B cell (primary cell): ENCODE measurements at regions not wholly inside any gene's neighbourhood (a gene's known extent, or its start where the extent isn't known, plus 50 kb on each side); places are given as distances from the start of the nearest gene placed in this dataset.

Experiments
- ATAC-seq: fragments of 200-7000 bp; cut with Tn5 transposase; one replicate; pipeline ENCODE4 v1.10.0; 2021; ENCODE audit warnings: low read depth, mild to moderate bottlenecking, moderate number of reproducible peaks, moderate library complexity
- CTCF ChIA-PET: fragments of 350-600 bp; sonication (Branson Sonifier 250); formaldehyde crosslinking; loops from one replicate; lab custom pipeline; 2021; ENCODE audit warnings: antibody characterized with exemption, inconsistent platforms; lab: Charles Lee
- POLR2A ChIA-PET: fragments of 350-600 bp; sonication (Branson Sonifier 250); formaldehyde crosslinking; loops from one replicate; lab custom pipeline; 2021; ENCODE audit warnings: antibody characterized with exemption; lab: Charles Lee
- DNase-seq: peaks from one replicate; pipeline ENCODE4 v3.0.0; 2013
- H2AFZ ChIP-seq: 2 replicates; pipeline ENCODE4 v1.6.1; 2012; ENCODE audit warnings: mild to moderate bottlenecking, low read depth, low read length; ENCODE audit not compliant: insufficient read depth, poor library complexity, severe bottlenecking
- H3K27ac ChIP-seq, 2 donors: 1 replicate in 1 of 2; 2 replicates in 1 of 2; pipeline ENCODE4 v1.5.1; 2012 to 2013; ENCODE audit warnings: low read length in 2 of 2, mild to moderate bottlenecking in 2 of 2, moderate library complexity in 1 of 2
- H3K27me3 ChIP-seq, 4 experiments: fragments of 200-600 bp in 1 of 4; sonication (generic) in 1 of 4; replicated peaks in 1 of 4; 1 replicate in 2 of 4; 2 replicates in 2 of 4; pipeline versions ENCODE4 v1.6.1 to v1.7.0; 2013 to 2016; ENCODE audit warnings: low read length in 3 of 4, mild to moderate bottlenecking in 2 of 4, mixed read lengths in 1 of 4, moderate library complexity in 1 of 4; ENCODE audit not compliant: insufficient read depth in 4 of 4, control insufficient read depth in 3 of 4; ENCODE audit errors: control extremely low read depth in 1 of 4
- H3K36me3 ChIP-seq, 2 experiments: replicated peaks in 1 of 2; 1 replicate in 1 of 2; 2 replicates in 1 of 2; pipeline versions ENCODE4 v1.6.1 to v1.7.1; 2013; ENCODE audit warnings: low read length in 1 of 2; ENCODE audit not compliant: insufficient read depth in 2 of 2, control insufficient read depth in 1 of 2; ENCODE audit errors: control extremely low read depth in 1 of 2, extremely low read depth in 1 of 2
- H3K4me1 ChIP-seq, 2 donors: fragments of 200-600 bp in 1 of 2; sonication (generic) in 1 of 2; 1 replicate in 1 of 2; 2 replicates in 1 of 2; pipeline versions ENCODE4 v1.5.1 to v1.6.1; 2013 to 2017; ENCODE audit warnings: low read length in 2 of 2; ENCODE audit not compliant: control insufficient read depth in 2 of 2, insufficient read depth in 2 of 2
- H3K4me2 ChIP-seq: replicated peaks from 2 replicates; pipeline ENCODE3; 2012; ENCODE audit warnings: mild to moderate bottlenecking, low read depth, low read length; ENCODE audit not compliant: poor library complexity, severe bottlenecking
- H3K4me3 ChIP-seq, 5 experiments: fragments of 200-600 bp in 1 of 5; sonication (generic) in 1 of 5; 1 replicate in 3 of 5; 2 replicates in 2 of 5; pipeline versions ENCODE4 v1.5.1 to v1.7.0; 2011 to 2016; ENCODE audit warnings: low read length in 4 of 5, mild to moderate bottlenecking in 4 of 5, low read depth in 2 of 5, control low read depth in 1 of 5, moderate library complexity in 1 of 5; ENCODE audit not compliant: insufficient read depth in 1 of 5; ENCODE audit errors: control extremely low read depth in 1 of 5, extremely low read depth in 1 of 5
- H3K79me2 ChIP-seq: fragments of 200-600 bp; sonication (generic); one replicate; pipeline ENCODE4 v1.6.0; 2016; ENCODE audit warnings: low read length; ENCODE audit not compliant: control insufficient read depth, insufficient read depth
- H3K9ac ChIP-seq: fragments of 200-600 bp; sonication (generic); 2 replicates; pipeline ENCODE4 v1.6.1; 2017; ENCODE audit warnings: mild to moderate bottlenecking, low read length, moderate library complexity
- H3K9me3 ChIP-seq, 3 donors: one replicate each; pipeline versions ENCODE4 v1.6.1 to v1.7.1; 2013; ENCODE audit warnings: low read length in 2 of 3; ENCODE audit not compliant: control insufficient read depth in 2 of 3, insufficient read depth in 1 of 3; ENCODE audit errors: control extremely low read depth in 1 of 3
- H4K20me1 ChIP-seq: 2 replicates; pipeline ENCODE4 v1.6.0; 2012; ENCODE audit warnings: mild to moderate bottlenecking, low read length; ENCODE audit not compliant: insufficient read depth, control insufficient read depth, poor library complexity, severe bottlenecking
- H3K27ac Mint-ChIP-seq: one replicate; pipeline ENCODE4 v1.8.0; 2021; ENCODE audit warnings: mixed read lengths
- H3K27me3 Mint-ChIP-seq: one replicate; pipeline ENCODE4 v1.8.0; 2021; ENCODE audit warnings: mixed read lengths
- H3K4me1 Mint-ChIP-seq: one replicate; pipeline ENCODE4 v1.8.0; 2021; ENCODE audit warnings: mixed read lengths
- H3K4me3 Mint-ChIP-seq: one replicate; pipeline ENCODE4 v1.8.0; 2021; ENCODE audit warnings: mixed read lengths
- H3K9me3 Mint-ChIP-seq: one replicate; pipeline ENCODE4 v1.8.0; 2022; ENCODE audit warnings: mixed read lengths; ENCODE audit not compliant: insufficient read depth
- EZH2 ChIP-seq: IDR thresholded peaks from 2 replicates; pipeline ENCODE4 v1.6.1; 2012; ENCODE audit warnings: borderline replicate concordance, low read depth, mild to moderate bottlenecking, moderate library complexity, low read length; ENCODE audit not compliant: insufficient read depth, poor library complexity, severe bottlenecking
- WGBS: methylation state at CpG from one replicate; pipeline ENCODE4 v1.1.5; 2013; ENCODE audit warnings: missing lambda C conversion rate; ENCODE audit not compliant: insufficient coverage; 5-methylcytosine and 5-hydroxymethylcytosine counted together
- intact Hi-C: fragments of 100-400 bp; cut with micrococcal nuclease; formaldehyde crosslinking; loops from one replicate; pipeline ENCODE4 v1.10.0; 2022
- TF ChIP-seq, protein P1 (sequence below): fragments of 200-600 bp; IDR thresholded peaks from one replicate; pipeline ENCODE4 v1.8.0; 2022; ENCODE audit warnings: antibody characterized with exemption, mild to moderate bottlenecking

GRCh38 chr6:44527583-44528369 is 140.3 kb downstream of the CDC5L start:
- no peak for ATAC-seq
- no peak overlapping the region for H3K27ac Mint-ChIP-seq
- Histone ChIP-seq H3K79me2 (no peaks in the 10 kb centered on the region), H3K36me3 (no peaks in the 10 kb centered on the region), H4K20me1 (no peaks in the 10 kb centered on the region), H3K4me3 (no peak overlapping the region), H3K4me1 (peaks cover 0 to 5% of the 10 kb centered on the region in 2 donors), H3K9me3 (peaks cover 0 to 12% (median 1%) of the 10 kb centered on the region in 3 donors), H3K27ac (no peak overlapping the region), H3K4me2 (no peak overlapping the region), H3K9ac (no peak overlapping the region), H3K27me3 (peaks cover 0 to 7% (median 0%) of the 10 kb centered on the region in 4 experiments), H2AFZ (no peak overlapping the region)
- H3K4me3 Mint-ChIP-seq: no peak overlapping the region
- H3K9me3 Mint-ChIP-seq: peaks cover 2% of the 10 kb centered on the region
- POLR2A ChIA-PET: no interaction called here
- WGBS: 82% methylated on average over 12 of the region's 14 CpGs
- TF ChIP-seq EZH2: no peak
- peaks cover 23% of the 10 kb centered on the region for H3K27me3 Mint-ChIP-seq
- DNase-seq: no peak
- no peaks in the 10 kb centered on the region for H3K4me1 Mint-ChIP-seq
- CTCF ChIA-PET: no interaction called here
- intact Hi-C loops: no loop called here

DNA sequence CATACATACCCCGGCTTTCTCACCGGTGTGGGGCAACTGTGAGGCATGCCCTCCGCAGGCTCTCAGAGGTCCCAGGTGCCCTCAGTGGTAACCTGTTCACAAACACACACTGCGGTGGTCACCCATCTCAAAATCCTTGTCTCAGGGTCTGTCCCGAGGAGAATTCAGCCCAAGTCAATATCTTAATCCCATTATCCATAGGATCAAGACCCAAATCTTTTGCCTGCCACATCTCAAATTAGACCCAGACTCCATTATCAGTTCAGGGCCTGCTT is 140.8 kb downstream of the CDC5L start:
- no peaks in the 10 kb centered on the region for H4K20me1 ChIP-seq

More for the DNA sequence above, 140.8 kb downstream of the CDC5L start:
- Histone ChIP-seq H3K4me1 (peaks cover 0 to 5% of the 10 kb centered on the region in 2 donors), H3K9me3 (peaks cover 0 to 10% (median 0%) of the 10 kb centered on the region in 3 donors), H3K9ac (no peak overlapping the region), H3K27me3 (peaks cover 0 to 7% (median 0%) of the 10 kb centered on the region in 4 experiments), H3K36me3 (no peaks in the 10 kb centered on the region), H3K27ac (no peak overlapping the region), H2AFZ (no peak overlapping the region), H3K4me3 (no peak overlapping the region), H3K79me2 (no peaks in the 10 kb centered on the region), H3K4me2 (no peak overlapping the region)
- H3K4me1 Mint-ChIP-seq: no peaks in the 10 kb centered on the region
- CTCF ChIA-PET: no interaction called here
- no peak for DNase-seq
- H3K4me3 Mint-ChIP-seq: no peak overlapping the region
- POLR2A ChIA-PET: no interaction called here
- H3K27ac Mint-ChIP-seq: no peak overlapping the region
- no peak for ATAC-seq
- intact Hi-C loops: no loop called here
- 93% methylated on average over 5 of the region's 5 CpGs for WGBS
- no peak for TF ChIP-seq EZH2
- TF ChIP-seq, protein P1, sequence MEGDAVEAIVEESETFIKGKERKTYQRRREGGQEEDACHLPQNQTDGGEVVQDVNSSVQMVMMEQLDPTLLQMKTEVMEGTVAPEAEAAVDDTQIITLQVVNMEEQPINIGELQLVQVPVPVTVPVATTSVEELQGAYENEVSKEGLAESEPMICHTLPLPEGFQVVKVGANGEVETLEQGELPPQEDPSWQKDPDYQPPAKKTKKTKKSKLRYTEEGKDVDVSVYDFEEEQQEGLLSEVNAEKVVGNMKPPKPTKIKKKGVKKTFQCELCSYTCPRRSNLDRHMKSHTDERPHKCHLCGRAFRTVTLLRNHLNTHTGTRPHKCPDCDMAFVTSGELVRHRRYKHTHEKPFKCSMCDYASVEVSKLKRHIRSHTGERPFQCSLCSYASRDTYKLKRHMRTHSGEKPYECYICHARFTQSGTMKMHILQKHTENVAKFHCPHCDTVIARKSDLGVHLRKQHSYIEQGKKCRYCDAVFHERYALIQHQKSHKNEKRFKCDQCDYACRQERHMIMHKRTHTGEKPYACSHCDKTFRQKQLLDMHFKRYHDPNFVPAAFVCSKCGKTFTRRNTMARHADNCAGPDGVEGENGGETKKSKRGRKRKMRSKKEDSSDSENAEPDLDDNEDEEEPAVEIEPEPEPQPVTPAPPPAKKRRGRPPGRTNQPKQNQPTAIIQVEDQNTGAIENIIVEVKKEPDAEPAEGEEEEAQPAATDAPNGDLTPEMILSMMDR: no peak
- peaks cover 23% of the 10 kb centered on the region for H3K27me3 Mint-ChIP-seq
- peaks cover 2% of the 10 kb centered on the region for H3K9me3 Mint-ChIP-seq
